Mammary epithelial cell (primary cell): ENCODE measurements at regions not wholly inside any gene's neighbourhood (a gene's known extent, or its start where the extent isn't known, plus 50 kb on each side); places are given as distances from the start of the nearest gene placed in this dataset.

Experiments
- EZH2 ChIP-seq: IDR thresholded peaks from 2 replicates; pipeline ENCODE4 v1.6.1; 2012; ENCODE audit warnings: low read length, inconsistent platforms, borderline replicate concordance
- TF ChIP-seq, protein P1 (sequence below), 2 donors: IDR thresholded peaks in 1 of 2; conservative IDR thresholded peaks in 1 of 2; 2 replicates each; pipeline ENCODE4 v1.5.1; 2011 to 2012; ENCODE audit warnings: inconsistent platforms in 2 of 2, low read length in 2 of 2, mild to moderate bottlenecking in 2 of 2, control low read depth in 1 of 2, low read depth in 1 of 2; ENCODE audit not compliant: insufficient read depth in 1 of 2; ENCODE audit errors: extremely low read depth in 1 of 2

DNA sequence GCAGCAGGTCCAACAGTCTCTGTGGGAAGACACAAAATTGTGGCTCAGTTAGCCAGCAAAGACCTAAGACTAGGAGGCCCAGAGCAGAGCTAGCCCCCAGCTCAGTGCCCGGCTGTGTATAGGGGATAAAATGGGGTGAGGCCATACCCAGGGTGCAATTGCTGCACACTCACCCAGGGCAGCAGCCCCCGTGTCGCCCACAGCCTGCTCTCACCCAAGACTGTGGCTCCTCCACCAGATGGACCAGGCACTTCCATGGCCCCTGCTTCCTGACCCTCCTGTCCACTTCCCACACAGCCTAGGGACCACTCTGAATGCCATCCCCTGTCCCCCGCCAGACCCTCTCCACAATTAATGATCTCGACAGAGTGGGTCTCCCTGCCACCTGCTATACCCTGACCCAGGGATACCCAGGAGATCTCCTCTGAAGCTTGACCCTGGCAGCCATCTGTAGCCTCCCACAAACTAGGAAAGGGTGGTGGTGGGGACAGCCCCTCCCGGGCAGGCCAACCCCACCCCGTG is 85.7 kb downstream of the HS1BP3 start:
- TF ChIP-seq, protein P1, sequence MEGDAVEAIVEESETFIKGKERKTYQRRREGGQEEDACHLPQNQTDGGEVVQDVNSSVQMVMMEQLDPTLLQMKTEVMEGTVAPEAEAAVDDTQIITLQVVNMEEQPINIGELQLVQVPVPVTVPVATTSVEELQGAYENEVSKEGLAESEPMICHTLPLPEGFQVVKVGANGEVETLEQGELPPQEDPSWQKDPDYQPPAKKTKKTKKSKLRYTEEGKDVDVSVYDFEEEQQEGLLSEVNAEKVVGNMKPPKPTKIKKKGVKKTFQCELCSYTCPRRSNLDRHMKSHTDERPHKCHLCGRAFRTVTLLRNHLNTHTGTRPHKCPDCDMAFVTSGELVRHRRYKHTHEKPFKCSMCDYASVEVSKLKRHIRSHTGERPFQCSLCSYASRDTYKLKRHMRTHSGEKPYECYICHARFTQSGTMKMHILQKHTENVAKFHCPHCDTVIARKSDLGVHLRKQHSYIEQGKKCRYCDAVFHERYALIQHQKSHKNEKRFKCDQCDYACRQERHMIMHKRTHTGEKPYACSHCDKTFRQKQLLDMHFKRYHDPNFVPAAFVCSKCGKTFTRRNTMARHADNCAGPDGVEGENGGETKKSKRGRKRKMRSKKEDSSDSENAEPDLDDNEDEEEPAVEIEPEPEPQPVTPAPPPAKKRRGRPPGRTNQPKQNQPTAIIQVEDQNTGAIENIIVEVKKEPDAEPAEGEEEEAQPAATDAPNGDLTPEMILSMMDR (conservative IDR thresholded peaks at IDR 0.05 in 1 of 2, IDR thresholded peaks at IDR 0.05 in 1 of 2; ENCODE audit: extremely low read depth in 1 of 2, insufficient read depth in 1 of 2, low read depth in 1 of 2, low read length in 2 of 2) = no peak
- TF ChIP-seq EZH2 = no peak
